NCI-H446 (cell line): ENCODE measurements at regions not wholly inside any gene's neighbourhood (a gene's known extent, or its start where the extent isn't known, plus 50 kb on each side); places are given as distances from the start of the nearest gene placed in this dataset.

ENCODE experiments used
- DNase-seq, 2 experiments: peaks; one replicate each; lab custom pipeline; 2025; lab: John Stamatoyannopoulos, UW

GRCh38 chr5:4196744-4197143 is 601.1 kb downstream of the IRX1 start:
- no peak for DNase-seq

GRCh38 chr5:4197151-4197550 is 601.5 kb downstream of the IRX1 start:
- DNase-seq = no peak

GRCh38 chr5:4198461-4198860 is 602.8 kb downstream of the IRX1 start:
- DNase-seq = no peak

- DNase-seq = no peak
Observed at GRCh38 chr5:4199049-4199841, 603.6 kb downstream of the IRX1 start.

GRCh38 chr5:4203146-4203545 is 607.5 kb downstream of the IRX1 start:
- DNase-seq = no peak

- no peak for DNase-seq
Observed at GRCh38 chr5:4204276-4205141, 608.9 kb downstream of the IRX1 start.

- no peak for DNase-seq
Observed at GRCh38 chr5:4205398-4205797, 609.8 kb downstream of the IRX1 start.

GRCh38 chr5:4206127-4206526 is 610.5 kb downstream of the IRX1 start:
- DNase-seq = no peak

GRCh38 chr5:4207486-4207885 is 611.9 kb downstream of the IRX1 start:
- no peak for DNase-seq

GRCh38 chr5:4208537-4208936 is 612.9 kb downstream of the IRX1 start:
- no peak for DNase-seq

GRCh38 chr5:4208996-4209395 is 613.4 kb downstream of the IRX1 start:
- no peak for DNase-seq

- DNase-seq = no peak
Observed at GRCh38 chr5:4212071-4212739, 616.6 kb downstream of the IRX1 start.

- DNase-seq = no peak
Observed at GRCh38 chr5:4212981-4213819, 617.6 kb downstream of the IRX1 start.

GRCh38 chr5:4215143-4215542 is 619.5 kb downstream of the IRX1 start:
- DNase-seq = no peak

GRCh38 chr5:4216142-4216541 is 620.5 kb downstream of the IRX1 start:
- no peak for DNase-seq

GRCh38 chr5:4220016-4220415 is 624.4 kb downstream of the IRX1 start:
- no peak for DNase-seq

- DNase-seq = no peak
Observed at GRCh38 chr5:4221048-4221447, 625.4 kb downstream of the IRX1 start.

- DNase-seq = no peak
Observed at GRCh38 chr5:4222147-4222546, 626.5 kb downstream of the IRX1 start.

- no peak for DNase-seq
Observed at GRCh38 chr5:4222821-4223220, 627.2 kb downstream of the IRX1 start.

- DNase-seq = no peak
Observed at GRCh38 chr5:4225741-4226140, 630.1 kb downstream of the IRX1 start.

- no peak for DNase-seq
Observed at GRCh38 chr5:4226565-4226964, 630.9 kb downstream of the IRX1 start.

- DNase-seq = no peak
Observed at GRCh38 chr5:4228708-4229107, 633.1 kb downstream of the IRX1 start.
